Lower lobe of right lung (tissue), 2 donors: ENCODE measurements at regions not wholly inside any gene's neighbourhood (a gene's known extent, or its start where the extent isn't known, plus 50 kb on each side); places are given as distances from the start of the nearest gene placed in this dataset.

Experiments
- ATAC-seq, 2 donors: fragments of 200-7000 bp; cut with Tn5 transposase; one replicate each; pipeline ENCODE4 v1.9.1; 2020 to 2022; ENCODE audit warnings: mild to moderate bottlenecking in 2 of 2, moderate library complexity in 2 of 2
- DNase-seq: peaks from one replicate; pipeline ENCODE4 v3.0.0-alpha.2; 2020
- H3K27ac ChIP-seq: fragments of 200-600 bp; one replicate; pipeline ENCODE4 v1.8.0; 2022
- H3K27me3 ChIP-seq: fragments of 200-600 bp; one replicate; pipeline ENCODE4 v1.8.0; 2022; ENCODE audit warnings: low read depth
- H3K36me3 ChIP-seq: fragments of 200-600 bp; one replicate; pipeline ENCODE4 v1.8.0; 2022; ENCODE audit warnings: mild to moderate bottlenecking
- H3K4me1 ChIP-seq: fragments of 200-600 bp; one replicate; pipeline ENCODE4 v1.8.0; 2022
- H3K4me3 ChIP-seq: fragments of 200-600 bp; one replicate; pipeline ENCODE4 v1.8.0; 2022; ENCODE audit warnings: mild to moderate bottlenecking
- H3K9me3 ChIP-seq: fragments of 200-600 bp; one replicate; pipeline ENCODE4 v1.8.0; 2022
- CTCF ChIP-seq: fragments of 200-600 bp; IDR thresholded peaks from one replicate; pipeline ENCODE4 v1.8.0; 2022; ENCODE audit warnings: antibody characterized with exemption, mild to moderate bottlenecking
- intact Hi-C: fragments of 100-400 bp; cut with DNase I; formaldehyde crosslinking; loops from one replicate; pipeline ENCODE4 v1.11.0; 2022
- donor health status: DM: no; HTN: yes; CAD: no; lungs with severe emphysema.

DNA sequence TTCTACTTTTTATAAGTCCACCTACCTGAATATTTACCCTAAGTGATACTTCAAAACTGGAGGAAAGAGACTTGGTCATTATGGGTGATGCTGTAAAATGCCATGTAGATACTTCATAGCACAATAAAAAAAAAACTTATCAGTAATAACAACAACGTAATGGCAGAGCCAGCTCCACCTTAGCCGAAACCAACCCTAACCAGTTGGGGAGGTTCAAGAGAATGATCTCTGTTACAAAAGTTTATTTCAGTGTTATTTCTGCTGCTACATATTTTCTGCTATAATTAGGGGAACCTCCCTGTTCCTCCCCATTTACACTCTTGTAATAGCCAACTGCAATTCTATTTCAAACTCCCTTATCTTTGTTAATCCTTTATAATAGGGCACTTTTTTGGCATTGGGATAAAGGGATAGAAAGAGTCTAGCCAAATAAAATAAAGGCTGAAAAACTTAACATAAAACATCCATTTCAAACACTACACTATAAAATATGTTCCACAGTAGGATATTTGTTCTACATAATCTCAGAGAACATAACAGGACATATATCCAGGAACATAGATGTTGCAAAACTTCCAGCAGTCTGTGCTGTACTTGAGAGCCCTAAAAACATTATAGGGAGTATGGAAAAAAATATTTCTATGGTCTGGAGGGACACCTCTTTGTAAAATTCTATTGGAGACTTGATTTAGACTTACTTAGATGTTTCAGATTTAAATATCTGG is 138.7 kb upstream of the POF1B start:
- Histone ChIP-seq H3K27me3 (no peaks in the 10 kb centered on the region), H3K9me3 (no peaks in the 10 kb centered on the region), H3K27ac (no peak overlapping the region), H3K4me1 (no peaks in the 10 kb centered on the region), H3K4me3 (no peak overlapping the region), H3K36me3 (no peaks in the 10 kb centered on the region)
- DNase-seq (no peak), ATAC-seq (no peak)
- intact Hi-C loops: no loop called here
- TF ChIP-seq CTCF: no peak

DNA sequence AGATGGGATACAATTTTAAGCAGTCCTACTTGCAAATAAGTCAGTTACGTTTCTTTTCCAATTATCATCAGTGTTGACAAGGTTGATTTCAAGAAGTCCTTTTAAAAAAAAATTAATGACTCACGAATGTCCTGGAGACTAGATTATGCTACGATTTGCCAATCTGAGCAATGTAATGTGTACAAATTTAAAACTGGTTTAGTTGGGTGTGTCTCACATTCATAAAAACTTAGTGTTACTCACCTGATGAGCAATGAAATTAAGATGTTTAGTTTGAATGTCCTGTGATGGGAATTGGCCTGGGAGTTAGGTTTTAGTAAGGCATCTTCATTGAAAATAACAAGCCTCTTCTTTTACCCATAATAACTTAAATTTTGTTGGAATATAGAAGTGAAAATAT is 136.7 kb upstream of the POF1B start:
- Histone ChIP-seq H3K36me3 (no peaks in the 10 kb centered on the region), H3K27me3 (no peaks in the 10 kb centered on the region), H3K4me3 (no peak overlapping the region), H3K27ac (no peak overlapping the region), H3K4me1 (no peaks in the 10 kb centered on the region), H3K9me3 (no peaks in the 10 kb centered on the region)
- TF ChIP-seq CTCF: no peak
- DNase-seq (no peak), ATAC-seq (no peak)
- intact Hi-C loops: no loop called here

- no peaks in the 10 kb centered on the region for H3K4me1 ChIP-seq
- DNase-seq: no peak
- no peak for TF ChIP-seq CTCF
- H3K4me3 ChIP-seq: no peak overlapping the region
- H3K27me3 ChIP-seq: no peaks in the 10 kb centered on the region
- H3K27ac ChIP-seq: no peak overlapping the region
- ATAC-seq: no peak
- no peaks in the 10 kb centered on the region for H3K36me3 ChIP-seq
- intact Hi-C loops: no loop called here
- no peaks in the 10 kb centered on the region for H3K9me3 ChIP-seq
Observed at GRCh38 chrX:85506871-85507270, 127.4 kb upstream of the POF1B start.

GRCh38 chrX:85505801-85506200 is 126.3 kb upstream of the POF1B start:
- Histone ChIP-seq H3K27me3 (no peaks in the 10 kb centered on the region), H3K9me3 (no peaks in the 10 kb centered on the region), H3K36me3 (no peaks in the 10 kb centered on the region), H3K4me3 (no peak overlapping the region), H3K27ac (no peak overlapping the region), H3K4me1 (no peaks in the 10 kb centered on the region)
- ATAC-seq: no peak
- no peak for TF ChIP-seq CTCF
- DNase-seq: no peak
- intact Hi-C loops: no loop called here

- Histone ChIP-seq H3K4me3 (no peak overlapping the region), H3K27me3 (no peaks in the 10 kb centered on the region), H3K36me3 (no peaks in the 10 kb centered on the region), H3K9me3 (no peaks in the 10 kb centered on the region), H3K4me1 (no peaks in the 10 kb centered on the region), H3K27ac (no peak overlapping the region)
- DNase-seq: no peak
- ATAC-seq: no peak
- intact Hi-C loops: no loop called here
- TF ChIP-seq CTCF: no peak
Observed at GRCh38 chrX:85504381-85504780, 124.9 kb upstream of the POF1B start.
